WERI-Rb-1 (cell line): ENCODE measurements at regions not wholly inside any gene's neighbourhood (a gene's known extent, or its start where the extent isn't known, plus 50 kb on each side); places are given as distances from the start of the nearest gene placed in this dataset.

Source experiments
- DNase-seq: peaks from one replicate; pipeline ENCODE4 v3.0.0-alpha.2; 2020
- H3K27ac ChIP-seq: fragments of 250-450 bp; sonication (Bioruptor Pico); 2 replicates; pipeline ENCODE4 v1.5.1; 2020; ENCODE audit warnings: mild to moderate bottlenecking, moderate library complexity
- H3K27me3 ChIP-seq: fragments of 250-450 bp; sonication (Bioruptor Pico); 2 replicates; pipeline ENCODE4 v1.5.1; 2021; ENCODE audit warnings: mild to moderate bottlenecking, low read depth, moderate library complexity; ENCODE audit not compliant: insufficient read depth, severe bottlenecking
- H3K36me3 ChIP-seq: fragments of 250-450 bp; sonication (Bioruptor Pico); 2 replicates; pipeline ENCODE4 v1.5.1; 2020; ENCODE audit warnings: mild to moderate bottlenecking, moderate library complexity
- H3K4me3 ChIP-seq: 2 replicates; pipeline ENCODE4 v1.5.1; 2011; ENCODE audit warnings: low read depth, mild to moderate bottlenecking, control low read depth, low read length
- H3K9me3 ChIP-seq: fragments of 250-450 bp; sonication (Bioruptor Pico); 2 replicates; pipeline ENCODE4 v1.5.1; 2021; ENCODE audit warnings: mild to moderate bottlenecking, moderate library complexity; ENCODE audit not compliant: severe bottlenecking
- TF ChIP-seq, protein P1 (sequence below): IDR thresholded peaks from 2 replicates; pipeline ENCODE4 v1.5.1; 2011; ENCODE audit warnings: low read depth, mild to moderate bottlenecking, control low read depth, inconsistent platforms, low read length

DNA sequence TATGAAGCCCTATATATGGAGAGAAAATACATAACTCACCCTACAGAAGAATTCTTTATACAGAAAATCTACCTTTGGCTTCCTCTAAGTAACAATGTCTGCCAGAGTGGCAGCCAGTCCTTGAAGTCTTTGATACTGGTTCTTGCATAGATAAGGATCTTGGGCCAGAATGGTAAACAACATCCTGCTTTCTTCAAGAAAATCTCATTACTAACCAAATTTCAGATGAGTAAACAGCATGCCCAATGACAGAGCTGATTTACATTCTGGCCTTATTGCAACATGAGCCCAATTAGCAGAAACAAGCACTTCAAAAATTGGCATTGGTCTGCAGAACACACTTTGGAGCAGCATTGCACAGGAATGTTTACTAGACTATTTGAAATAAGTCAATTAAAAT is 336.5 kb upstream of the ST6GAL2 start:
- TF ChIP-seq, protein P1, sequence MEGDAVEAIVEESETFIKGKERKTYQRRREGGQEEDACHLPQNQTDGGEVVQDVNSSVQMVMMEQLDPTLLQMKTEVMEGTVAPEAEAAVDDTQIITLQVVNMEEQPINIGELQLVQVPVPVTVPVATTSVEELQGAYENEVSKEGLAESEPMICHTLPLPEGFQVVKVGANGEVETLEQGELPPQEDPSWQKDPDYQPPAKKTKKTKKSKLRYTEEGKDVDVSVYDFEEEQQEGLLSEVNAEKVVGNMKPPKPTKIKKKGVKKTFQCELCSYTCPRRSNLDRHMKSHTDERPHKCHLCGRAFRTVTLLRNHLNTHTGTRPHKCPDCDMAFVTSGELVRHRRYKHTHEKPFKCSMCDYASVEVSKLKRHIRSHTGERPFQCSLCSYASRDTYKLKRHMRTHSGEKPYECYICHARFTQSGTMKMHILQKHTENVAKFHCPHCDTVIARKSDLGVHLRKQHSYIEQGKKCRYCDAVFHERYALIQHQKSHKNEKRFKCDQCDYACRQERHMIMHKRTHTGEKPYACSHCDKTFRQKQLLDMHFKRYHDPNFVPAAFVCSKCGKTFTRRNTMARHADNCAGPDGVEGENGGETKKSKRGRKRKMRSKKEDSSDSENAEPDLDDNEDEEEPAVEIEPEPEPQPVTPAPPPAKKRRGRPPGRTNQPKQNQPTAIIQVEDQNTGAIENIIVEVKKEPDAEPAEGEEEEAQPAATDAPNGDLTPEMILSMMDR: no peak
- no peak overlapping the region for H3K4me3 ChIP-seq
- no peak overlapping the region for H3K27ac ChIP-seq
- H3K27me3 ChIP-seq: peaks cover 40% of the 10 kb centered on the region
- no peak for DNase-seq
- no peaks in the 10 kb centered on the region for H3K36me3 ChIP-seq
- no peaks in the 10 kb centered on the region for H3K9me3 ChIP-seq

DNA sequence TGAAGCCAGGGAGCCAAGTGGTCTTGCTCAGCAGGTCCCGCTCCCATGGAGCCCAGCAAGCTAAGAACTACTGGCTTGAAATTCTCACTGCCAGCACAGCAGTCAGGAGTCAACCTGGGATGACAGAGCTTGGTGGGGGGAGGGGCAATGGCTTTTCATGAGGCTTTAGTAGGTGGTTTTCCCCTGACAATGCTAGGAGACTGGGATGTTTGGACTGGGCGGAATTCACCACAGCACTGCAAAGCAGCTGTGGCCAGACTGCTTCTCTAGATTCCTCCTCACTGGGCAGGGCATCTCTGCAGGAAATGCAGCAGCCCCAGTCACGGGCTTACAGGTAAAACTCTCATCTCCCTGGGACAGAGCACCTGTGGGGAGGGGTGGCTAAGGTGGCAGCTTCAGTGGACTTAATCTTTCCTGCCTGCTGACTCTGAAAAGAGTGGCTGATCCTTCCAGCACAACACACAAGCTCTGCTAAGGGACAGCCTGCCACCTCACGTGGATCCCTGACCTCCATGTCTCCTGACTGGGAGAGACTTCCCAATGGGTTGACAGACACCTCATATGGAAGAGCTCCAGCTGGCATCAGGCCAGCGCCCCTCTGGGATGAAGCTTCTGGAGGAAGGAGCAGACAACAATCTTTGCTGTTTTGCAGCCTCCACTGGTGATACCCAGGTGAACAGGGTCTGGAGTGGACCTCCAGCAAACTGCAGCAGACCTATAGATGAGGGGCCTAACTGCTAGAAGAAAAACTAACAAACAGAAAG is 349.7 kb upstream of the ST6GAL2 start:
- H3K4me3 ChIP-seq: no peak overlapping the region
- TF ChIP-seq, protein P1: no peak
- H3K9me3 ChIP-seq: no peaks in the 10 kb centered on the region

DNA sequence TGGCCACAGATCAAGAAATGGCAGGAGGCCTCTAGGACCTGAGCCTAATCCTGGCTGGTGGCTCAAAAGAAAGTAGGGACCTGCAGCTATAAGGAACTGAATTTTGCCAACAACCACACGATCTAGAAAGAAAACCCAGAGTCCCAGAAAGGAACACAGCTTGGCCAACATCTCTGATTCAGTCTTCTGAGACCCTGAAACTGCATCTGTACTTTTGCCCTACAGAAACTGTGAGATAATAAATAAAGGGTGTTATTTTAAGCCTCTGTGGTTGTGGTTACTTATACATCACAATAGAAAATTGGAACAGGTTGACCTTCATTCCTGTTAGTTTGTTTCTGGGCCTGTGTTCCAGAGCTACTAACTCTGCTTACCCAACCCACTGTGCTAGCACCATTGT is 356.8 kb upstream of the ST6GAL2 start:
- TF ChIP-seq, protein P1: no peak
- no peak for DNase-seq
- Histone ChIP-seq H3K36me3 (no peaks in the 10 kb centered on the region), H3K27me3 (peaks cover 48% of the 10 kb centered on the region), H3K27ac (no peak overlapping the region), H3K9me3 (no peaks in the 10 kb centered on the region), H3K4me3 (no peak overlapping the region)

More for the DNA sequence above, 349.7 kb upstream of the ST6GAL2 start:
- Histone ChIP-seq H3K27me3 (peaks cover 24% of the 10 kb centered on the region), H3K27ac (no peak overlapping the region), H3K36me3 (no peaks in the 10 kb centered on the region)
- no peak for DNase-seq

DNA sequence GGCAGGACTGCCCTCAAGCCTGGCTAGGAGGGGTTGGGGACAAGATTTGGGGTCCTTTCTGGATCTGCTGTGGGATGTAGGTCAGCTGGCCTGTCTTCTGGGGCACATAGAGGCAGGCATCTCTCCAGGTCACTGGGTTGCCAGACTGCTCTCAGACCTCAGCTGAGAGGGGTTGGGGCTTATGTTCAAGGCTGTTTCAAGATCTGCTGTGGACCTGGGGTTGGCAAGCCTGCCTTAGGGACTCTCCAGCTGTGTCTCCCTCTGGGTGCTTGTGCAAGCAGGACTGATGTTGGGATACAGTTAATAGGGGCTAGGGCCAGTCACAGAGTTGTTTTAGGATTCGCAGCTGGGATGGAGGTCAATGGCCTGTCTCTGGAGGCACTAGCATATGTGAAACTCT is 363.0 kb upstream of the ST6GAL2 start:
- H3K9me3 ChIP-seq: no peaks in the 10 kb centered on the region
- TF ChIP-seq, protein P1: no peak
- H3K27ac ChIP-seq: no peak overlapping the region
- no peaks in the 10 kb centered on the region for H3K36me3 ChIP-seq
- DNase-seq: no peak
- no peak overlapping the region for H3K4me3 ChIP-seq
- peaks cover 38% of the 10 kb centered on the region for H3K27me3 ChIP-seq

DNA sequence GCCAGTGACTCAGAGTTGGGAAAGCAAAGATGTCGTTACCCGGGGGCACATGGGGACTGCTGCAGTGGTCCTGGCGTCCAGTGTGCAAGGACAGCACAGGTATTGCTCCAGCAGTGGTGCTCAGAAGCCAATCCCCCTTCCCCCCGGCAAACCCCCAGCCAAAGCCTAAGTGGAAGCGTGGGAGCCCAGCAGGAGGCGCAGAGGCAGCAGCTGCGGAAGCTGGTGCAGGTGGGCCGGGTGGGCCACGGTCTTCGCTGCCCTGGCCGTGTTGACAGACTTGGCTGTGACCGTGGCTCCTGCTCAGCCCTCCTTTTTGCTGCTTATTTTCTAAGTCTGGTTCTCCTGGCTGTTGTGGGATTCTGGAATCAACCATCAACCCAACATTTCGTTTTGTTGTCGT is 369.8 kb upstream of the ST6GAL2 start:
- H3K4me3 ChIP-seq: no peak overlapping the region
- H3K27me3 ChIP-seq: peaks cover 51% of the 10 kb centered on the region
- TF ChIP-seq, protein P1: no peak
- no peaks in the 10 kb centered on the region for H3K36me3 ChIP-seq
- DNase-seq: no peak
- no peak overlapping the region for H3K27ac ChIP-seq
- no peaks in the 10 kb centered on the region for H3K9me3 ChIP-seq
